ELR (cell line): ENCODE measurements at regions not wholly inside any gene's neighbourhood (a gene's known extent, or its start where the extent isn't known, plus 50 kb on each side); places are given as distances from the start of the nearest gene placed in this dataset.

Experiments
- DNase-seq: peaks from one replicate; pipeline ENCODE4 v3.0.0-alpha.2; 2015; ENCODE audit warnings: low read depth

DNA sequence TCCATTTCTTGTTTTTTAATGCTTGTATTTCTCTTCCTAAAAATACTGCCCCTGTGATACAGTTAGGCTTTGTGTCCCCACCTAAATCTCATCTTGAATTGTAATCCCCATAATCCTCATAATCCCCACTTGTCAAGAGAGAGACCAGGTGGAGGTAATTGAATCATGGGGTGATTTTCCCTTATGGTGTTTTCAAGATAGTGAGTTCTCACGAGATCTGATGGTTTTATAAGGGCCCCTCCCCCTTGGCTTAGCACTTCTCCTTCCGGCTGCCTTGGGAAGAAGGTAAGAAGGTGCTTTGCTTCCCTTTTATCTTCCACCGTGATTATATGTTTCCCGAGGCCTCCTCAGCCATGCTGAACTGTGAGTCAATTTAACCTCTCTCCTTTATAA lies 227.4 kb downstream of the MAN2A1 start:
- no peak for DNase-seq

DNA sequence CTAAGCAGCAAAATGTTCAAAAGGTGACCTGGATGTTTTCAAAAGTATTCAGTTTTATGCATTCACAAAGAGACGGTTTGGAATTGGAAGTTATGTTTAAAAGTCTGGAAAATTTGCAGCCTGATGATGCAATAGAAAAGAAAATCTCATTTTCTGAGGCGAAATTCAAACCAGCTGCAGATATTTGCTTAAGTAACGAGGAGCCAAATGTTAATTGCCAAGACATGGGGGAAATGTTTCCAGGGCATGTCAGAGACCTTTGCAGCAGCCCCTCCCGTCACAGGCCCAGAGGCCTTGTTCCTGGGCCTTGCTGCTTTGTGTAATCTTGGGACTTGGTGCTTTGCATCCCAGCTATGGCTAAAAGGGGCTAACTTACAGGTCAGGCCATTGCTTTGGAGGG lies 228.2 kb downstream of the MAN2A1 start:
- DNase-seq, result no peak

DNA sequence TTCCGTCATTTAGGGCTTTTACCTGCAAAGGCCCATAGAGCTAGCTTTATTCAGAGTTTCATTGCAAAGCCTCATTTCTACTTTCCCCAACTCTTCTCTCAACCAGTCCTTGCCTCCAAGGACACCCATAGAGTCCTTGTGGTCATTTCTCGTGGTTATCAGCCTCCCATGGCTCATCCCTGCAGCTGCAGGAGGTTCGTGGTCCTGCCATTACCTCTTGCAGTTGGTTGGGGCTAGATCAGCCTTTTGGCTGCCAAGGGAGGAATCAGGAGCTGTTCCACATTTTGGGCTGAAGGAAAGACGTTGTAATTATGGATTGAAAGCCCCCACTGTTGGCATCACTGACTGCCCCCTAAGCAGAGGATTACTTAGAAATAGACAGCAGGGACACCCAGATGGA lies 231.0 kb downstream of the MAN2A1 start:
- DNase-seq, result no peak

DNA sequence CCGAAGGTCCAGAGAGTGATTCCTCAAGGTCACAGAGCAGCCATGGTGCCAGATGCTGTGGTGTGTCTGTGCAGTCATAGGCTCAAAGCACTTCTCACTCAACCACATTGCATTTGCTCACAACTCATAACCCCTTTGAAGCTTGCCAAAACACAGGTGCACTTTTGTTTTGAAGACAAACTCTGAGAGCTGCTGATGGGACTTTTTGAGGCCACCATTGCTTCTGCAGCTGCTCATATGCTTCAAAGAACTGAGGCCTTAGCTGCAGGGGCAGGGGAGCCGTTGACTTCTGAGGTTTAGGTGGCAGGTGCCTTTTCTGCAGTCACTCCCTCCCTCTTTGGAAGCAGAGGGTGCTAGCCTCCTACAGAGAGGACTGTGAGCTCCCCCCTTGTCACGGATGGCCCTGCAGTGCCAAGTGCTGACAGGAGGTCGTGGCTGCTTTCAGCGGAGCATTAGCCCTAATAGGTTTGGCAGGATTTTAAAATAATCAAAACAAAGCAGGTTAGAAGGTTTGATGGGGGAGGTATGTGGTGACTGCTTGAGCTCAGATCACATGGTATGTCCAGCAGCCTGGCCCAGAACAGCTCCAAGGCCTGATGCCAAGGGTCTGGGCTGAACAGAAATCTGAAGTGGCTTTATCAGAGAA lies 232.1 kb downstream of the MAN2A1 start:
- DNase-seq, result no peak

DNA sequence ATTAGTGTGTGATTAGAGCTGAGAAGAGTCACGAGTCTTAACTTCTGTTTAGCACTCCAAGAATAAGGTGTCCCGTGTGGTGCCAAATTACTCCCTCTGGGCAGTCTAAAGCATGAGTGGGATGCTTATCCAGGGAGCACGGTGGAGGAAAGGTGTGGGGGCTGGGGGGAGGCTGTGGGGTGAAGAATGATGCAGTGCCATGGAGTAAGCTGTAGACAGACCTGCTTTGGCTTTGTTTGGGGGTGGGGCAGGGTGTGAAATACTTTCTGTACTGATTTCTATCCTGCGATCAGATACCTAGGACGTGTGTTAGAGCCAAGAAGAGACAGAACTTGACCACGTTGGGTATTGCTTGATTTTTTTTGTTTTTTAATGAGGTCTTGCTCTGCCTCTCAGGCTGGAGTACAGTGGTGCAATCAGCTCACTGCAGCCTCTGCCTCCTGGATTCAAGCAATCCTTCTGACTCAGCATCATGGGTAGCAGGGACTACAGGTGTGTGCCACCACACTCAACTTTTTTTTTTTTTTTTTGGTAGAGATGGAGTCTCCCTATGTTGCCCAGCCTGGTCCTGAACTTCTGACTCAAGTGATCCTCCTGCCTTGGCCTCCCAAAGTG lies 232.8 kb downstream of the MAN2A1 start:
- DNase-seq, result no peak

DNA sequence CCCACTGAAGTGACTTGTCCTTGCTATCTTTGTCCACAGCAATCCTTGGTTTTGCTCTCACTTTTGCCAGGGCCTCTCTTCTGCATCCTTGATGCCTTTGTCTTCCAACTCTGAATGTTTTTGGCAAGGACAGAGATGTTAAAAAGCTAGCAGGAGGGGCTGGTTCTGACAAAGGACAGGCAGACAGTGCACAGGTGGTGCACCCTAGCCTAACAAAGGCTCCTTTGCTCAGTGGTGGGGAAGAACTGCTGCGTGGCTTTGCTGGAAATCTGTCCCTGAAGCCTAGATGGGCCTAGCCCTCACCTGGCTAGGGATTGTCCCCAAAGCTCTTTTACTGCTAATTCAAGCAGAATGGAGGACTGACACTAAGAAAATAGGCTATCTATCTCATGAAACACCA lies 233.5 kb downstream of the MAN2A1 start:
- DNase-seq, result no peak

DNA sequence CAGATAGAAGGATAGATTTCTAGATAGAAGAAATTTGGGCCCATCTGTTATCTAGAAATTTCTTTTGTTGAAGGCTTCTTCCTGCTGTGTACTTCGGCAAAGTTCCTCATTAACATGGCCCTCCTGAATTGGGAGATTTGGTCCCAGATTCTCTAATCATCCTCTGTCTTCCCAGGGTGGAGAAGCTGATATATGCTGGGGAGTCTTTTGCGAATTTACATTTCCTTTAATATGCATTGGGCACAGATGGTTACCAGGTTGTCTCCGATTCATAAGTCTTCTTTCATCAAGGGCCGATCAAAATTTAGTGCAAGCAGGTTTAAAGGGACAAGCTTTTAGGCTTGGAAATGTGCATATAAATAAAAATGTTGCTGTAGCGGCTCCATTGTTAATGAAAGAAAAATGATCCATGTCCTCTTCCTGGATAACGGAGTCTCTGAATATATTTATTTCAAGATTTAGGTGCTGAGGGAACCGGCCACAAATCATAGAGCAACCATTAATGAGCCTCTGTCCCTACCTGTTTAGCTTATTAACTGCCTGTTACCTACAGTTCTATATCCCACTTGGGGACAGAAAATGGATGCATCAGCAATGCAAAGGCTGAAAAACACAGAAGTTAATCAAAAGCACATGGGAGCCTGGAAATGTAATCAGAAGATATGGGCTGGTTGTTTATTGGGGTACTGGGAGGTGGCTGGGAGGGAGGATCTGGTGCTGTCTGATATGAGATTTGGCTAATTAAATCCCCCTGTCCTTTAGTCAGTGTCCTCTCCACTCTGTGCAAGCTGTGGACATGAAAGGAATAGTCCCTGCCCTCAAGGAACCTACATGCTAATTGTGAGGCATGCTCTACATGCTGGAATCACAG lies 234.7 kb downstream of the MAN2A1 start:
- no peak for DNase-seq

DNA sequence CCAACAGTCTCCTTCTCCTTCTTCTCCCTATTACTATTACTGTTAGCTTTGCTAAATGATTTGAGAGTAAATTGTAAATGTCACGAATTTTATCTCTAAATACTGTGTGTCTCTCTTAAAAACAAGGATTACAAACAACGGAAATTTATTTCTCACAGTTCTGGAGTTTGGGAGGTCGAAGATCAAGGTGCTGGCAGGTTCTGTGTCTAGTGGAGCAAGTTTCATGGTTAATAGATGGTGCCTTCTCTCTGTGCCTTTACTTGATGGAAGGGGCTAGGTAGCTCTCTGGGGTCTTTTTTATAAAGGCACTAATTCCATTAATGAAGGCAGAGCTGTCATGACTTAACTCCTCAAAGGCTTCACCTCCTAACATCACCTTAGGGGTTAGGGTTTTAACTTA lies 237.9 kb downstream of the MAN2A1 start:
- no peak for DNase-seq

DNA sequence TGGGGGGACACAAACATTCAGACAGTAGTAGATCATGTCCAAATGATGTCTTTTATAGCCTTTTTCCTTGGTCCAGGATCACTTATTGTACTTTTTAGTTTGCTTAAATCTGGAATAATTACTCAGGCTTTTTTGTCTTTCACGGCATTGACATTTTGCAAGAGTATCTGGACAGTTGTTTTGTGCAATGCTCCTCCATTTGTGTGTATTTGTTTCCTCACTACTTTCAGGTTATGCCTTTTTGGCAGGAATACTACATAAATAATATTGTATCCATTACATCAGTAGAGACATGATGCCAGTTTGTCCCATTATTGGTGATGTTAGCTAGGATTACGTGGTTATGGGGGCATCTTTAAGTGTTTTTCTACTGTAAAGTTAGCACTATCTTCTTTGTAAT lies 238.3 kb downstream of the MAN2A1 start:
- no peak for DNase-seq

DNA sequence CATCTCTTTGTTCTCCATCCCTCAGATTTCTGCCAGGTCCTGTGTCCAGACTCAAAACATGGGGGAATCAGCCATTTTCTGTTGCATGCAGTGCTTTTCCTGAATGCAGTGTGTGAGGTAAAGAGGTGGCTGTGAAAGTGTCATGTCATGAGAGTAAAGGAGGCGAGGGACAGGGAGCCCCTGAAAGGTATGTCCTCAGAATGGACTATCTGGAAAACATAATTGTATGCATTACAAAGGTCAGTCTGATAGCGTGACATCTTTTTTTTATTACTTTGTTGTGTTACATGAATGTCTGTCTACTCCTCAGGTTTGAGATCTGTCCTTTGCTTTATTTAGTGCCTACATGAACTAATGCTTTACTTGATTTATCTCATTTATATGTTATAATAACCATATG lies 239.1 kb downstream of the MAN2A1 start:
- no peak for DNase-seq

DNA sequence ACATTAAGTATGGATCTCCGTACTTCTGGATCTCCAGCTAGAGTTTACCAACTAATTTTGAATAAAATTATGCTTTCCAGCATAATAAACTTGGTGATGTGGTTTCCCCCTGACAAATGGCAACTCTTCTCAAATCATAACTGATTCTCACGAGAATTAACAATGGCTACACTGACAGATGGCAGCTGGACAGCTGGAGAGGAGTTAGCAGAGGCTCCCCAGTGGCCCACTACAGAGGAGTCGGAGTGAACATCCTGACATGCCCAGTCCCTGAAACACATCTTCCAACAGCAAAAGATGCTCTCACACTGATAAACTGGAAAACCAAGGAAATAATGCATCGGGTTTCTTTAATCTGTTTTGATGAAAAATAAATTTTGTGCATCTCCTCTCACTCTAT lies 239.6 kb downstream of the MAN2A1 start:
- DNase-seq, result no peak

DNA sequence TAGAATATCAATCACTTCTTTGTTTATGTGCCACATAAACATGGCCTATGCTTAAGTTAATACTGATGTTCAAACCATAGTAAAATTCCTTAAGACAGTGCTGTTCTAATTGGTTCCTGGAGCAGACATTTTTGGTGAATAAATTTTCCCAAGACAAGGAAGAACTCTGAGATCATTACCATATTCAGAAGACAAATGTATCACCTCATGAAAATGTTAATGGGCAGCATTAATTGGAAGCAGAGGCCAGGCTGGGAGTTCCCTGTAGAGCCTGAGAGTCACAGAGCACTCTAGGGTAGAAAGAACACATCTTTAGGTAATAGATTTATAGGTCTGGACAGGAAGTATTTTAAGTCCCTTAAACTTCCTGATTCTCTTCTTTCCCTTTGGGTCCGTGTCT lies 240.2 kb downstream of the MAN2A1 start:
- no peak for DNase-seq

DNA sequence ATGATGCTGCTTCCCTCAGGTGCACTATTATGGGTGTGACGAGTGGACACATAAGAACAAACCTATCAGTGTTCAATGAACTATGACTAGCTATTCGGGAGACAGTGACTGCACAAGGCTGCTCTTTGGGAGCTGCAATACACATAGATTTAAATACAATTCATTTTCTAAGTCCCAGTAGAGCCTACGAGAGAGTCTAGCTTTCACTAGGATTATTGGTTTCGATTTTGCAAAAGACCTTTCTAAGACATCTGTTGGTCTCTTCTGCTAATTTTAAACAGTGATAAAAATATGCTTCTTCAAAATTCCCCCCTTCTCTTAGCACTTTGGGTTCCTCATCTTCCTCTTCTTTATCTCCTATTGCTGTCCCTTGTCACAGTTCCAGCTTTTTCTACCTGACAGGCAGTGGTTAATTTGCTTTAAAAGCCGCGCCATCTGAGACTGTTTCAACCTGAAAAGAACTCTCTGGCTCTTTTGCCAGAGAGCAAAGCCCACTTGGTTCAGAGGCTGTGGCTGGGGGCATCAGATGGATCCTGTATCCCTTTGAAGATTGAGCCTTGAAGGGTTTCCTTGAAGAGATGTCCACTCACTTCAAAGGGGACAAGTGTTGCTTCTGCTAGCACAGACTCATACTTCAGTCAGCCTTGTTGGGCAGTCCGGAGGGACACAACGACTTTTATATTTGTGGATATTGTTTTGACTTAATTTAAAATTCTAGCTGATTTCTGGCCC lies 241.5 kb downstream of the MAN2A1 start:
- no peak for DNase-seq

DNA sequence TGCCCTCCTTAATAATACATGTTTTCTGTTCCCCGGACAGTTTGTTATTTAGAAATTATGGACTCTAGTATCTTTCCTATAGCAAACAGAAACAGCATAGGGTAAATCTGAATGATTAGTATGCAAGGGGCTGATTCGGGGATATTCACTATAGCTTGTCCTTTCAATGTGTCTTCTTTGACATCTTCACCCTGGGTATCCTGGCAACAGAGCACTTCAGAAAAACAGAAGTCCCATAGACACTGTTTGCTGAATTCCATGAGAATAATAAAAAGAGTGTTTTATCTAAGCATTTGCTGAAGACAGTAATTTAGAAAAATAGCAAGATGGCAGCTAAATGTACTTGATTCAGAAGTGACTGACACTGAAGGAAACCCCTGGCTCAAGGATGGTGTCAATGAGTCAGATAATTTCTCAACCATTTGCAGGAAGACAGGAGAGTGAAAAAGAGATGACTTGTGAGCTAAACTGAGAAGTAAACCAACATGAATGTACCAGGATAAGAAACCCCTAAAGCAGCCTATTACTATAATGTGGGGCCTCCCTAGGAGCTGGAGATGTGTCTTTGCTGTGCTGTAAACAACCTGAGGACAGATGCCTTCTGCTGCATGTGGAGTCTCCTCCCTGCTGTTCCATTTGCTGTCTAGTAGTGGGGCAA lies 246.2 kb downstream of the MAN2A1 start:
- peak; percentile 35 for DNase-seq

DNA sequence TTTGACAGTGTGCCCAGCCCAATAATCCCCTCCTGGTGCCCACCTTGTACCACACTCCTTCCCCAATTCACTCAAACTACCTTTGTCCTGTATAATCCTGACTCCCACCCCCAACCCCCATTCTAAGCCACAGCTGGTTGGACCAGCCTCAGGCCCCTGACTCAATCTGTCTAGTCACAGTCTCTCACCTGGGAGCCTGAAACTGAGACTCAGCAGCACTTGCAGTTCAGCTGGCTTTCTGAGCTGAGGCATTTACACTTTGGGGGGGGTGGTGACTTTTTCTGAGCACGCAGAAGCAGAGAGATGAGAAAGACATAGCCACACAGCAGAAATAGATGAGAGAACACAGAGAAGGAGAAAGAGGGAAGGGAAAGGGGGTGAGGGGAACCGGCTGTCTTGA lies 247.3 kb downstream of the MAN2A1 start:
- peak; percentile 26 for DNase-seq

DNA sequence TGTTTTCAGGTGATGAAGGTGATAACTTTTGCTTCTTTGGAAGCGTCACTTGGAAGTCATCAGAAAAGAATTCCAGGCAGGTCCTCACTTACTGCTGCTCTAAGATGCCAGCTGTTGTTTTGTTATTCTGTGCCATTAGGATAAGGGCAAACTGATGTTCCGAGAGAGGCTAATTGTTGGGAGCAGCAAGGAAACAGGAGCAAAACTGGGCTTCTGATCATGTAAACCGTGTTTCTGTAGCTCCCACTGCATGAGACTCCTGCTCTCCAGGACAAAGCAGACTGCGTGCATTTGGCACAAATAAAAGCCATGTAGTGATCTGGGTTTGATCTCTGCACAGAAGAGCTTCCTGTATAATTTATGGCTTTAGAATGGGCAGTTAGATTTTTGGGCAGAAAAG lies 248.2 kb downstream of the MAN2A1 start:
- no peak for DNase-seq

DNA sequence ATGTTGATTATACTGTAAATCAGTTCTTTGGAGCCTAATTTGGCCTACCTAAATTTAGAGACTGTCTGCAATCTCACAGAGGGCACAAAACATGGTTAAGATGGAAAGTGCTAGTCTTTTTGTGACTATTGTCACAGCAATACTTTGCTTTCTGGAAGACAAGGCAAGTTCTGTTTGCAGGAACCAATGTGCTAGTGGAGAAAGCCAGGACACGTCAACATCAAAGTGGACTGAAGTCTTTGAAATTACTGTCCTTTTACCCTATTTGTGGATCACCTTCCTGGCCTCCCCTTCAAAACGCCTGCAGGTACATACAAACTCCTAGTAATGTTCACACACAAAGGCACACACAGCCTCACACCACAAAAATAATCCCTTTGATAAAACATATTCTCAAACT lies 248.7 kb downstream of the MAN2A1 start:
- DNase-seq, result no peak

DNA sequence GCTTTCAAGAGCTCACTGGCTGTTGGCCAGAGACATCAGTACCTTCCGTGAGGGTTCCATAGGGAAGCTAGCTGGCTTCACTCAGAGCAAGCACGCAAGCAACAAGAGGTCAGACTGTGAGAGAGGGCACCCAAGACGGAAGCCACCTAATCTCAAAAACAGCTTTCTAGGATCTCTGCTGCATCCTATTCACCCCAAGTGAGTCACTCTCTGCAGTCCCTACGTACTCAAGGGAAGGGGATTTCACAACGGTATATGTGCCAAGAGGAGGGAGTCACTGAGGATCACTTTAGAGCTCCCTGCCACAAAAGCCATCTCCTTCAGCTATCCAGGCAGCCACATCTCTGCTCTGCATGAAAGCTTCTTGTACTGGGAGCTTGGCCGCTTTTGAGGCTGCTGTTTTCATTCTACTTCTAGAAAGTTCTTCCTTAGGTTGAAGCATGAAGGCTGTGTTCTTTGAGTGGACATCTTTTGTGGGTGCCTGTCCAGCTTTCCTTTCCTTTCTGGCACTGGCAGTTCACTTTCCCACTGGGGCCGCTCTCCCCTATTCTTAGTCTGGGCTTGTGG lies 249.5 kb downstream of the MAN2A1 start:
- peak; percentile 97 for DNase-seq

DNA sequence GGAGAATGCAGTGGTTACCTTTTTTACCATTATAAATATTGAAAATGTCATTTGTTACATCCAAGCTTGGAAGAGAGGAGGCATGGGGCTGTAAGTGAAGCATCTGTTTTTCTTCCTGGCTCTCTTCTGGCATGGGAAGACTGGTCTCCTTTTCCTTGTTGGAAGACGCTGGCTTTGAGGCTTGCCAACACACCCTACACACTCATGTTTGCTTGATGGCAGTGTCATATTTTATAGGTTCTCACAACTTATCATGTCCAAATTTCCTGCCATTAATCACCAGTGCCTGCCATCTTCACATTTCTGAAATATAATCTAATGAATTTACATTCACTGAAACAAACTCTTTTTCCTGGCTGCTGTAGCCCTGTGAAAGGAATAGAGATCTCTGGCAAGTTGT lies 252.9 kb downstream of the MAN2A1 start:
- DNase-seq, result no peak

DNA sequence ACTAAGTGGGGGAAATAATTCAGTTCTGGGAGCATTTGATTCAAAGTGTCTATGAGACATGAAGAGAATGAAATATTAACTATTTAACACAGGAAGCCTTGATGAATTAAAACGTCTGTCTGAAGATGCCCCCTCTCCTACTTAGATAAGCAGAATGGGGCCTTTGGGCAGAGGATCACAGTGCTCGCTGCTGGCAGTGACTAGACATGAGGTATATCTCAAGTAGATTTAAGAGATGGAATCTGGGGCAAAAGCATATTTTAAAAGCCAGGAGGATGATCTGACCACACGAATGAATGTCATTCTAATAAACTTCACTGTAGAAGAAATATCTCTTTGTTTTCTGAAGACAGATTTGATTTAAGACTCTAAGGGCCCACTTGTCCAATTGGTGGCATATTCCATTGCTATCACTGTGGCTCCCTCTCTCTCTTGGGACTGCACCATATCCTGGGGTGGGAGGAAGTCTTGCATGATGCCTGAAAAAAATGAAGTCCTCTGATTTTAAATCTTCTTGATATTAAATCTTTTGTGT lies 254.0 kb downstream of the MAN2A1 start:
- DNase-seq, result no peak

DNA sequence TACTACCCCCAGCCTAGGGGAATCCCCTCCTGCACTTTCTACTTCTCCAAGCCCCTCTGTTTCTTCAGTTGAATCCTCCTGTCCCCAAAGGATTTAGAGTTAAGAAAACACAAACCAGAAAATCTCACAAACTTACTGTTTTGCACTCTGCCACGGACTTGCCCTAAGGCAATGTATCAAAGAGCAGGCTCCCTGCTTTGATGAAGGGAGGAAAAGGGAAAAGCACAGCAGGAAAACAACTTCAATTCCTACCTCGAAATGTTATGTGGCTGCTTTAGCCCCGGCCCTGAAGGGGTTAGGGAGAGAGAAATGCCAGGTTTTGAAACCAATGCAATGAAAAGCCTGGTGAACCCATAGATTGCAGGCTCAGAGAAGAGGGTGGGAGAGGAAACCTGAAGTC lies 254.7 kb downstream of the MAN2A1 start:
- no peak for DNase-seq
